ENCODE measurements at regions not wholly inside any gene's neighbourhood (a gene's known extent, or its start where the extent isn't known, plus 50 kb on each side); places are given as distances from the start of the nearest gene placed in this dataset.

- H3K79me2 ChIP-seq (ENCODE audit: insufficient read depth, low read length) = no peaks in the 10 kb centered on the region
- DNase-seq (ENCODE audit: low read depth) (no peak), FAIRE-seq (no peak)
- no peak overlapping the region for H2AFZ ChIP-seq (ENCODE audit: low read depth, low read length)
- peaks cover 4% of the 10 kb centered on the region for H3K27me3 Mint-ChIP-seq (ENCODE audit: low read depth, unreplicated experiment)
- H3K36me3 ChIP-seq (ENCODE audit: insufficient read depth, low read length) = no peaks in the 10 kb centered on the region
- no peaks in the 10 kb centered on the region for H3K27me3 ChIP-seq (ENCODE audit: insufficient read depth, low read length)
- no peaks in the 10 kb centered on the region for H3K9me3 ChIP-seq (ENCODE audit: insufficient read depth, low read depth, low read length)
- no peaks in the 10 kb centered on the region for H3K4me1 Mint-ChIP-seq (ENCODE audit: low read depth, unreplicated experiment)
- no peaks in the 10 kb centered on the region for H3K36me3 Mint-ChIP-seq (ENCODE audit: low read depth, unreplicated experiment)
- H3K4me2 ChIP-seq (ENCODE audit: low read length) = no peak overlapping the region
- no peak overlapping the region for H3K9ac ChIP-seq (ENCODE audit: low read length)
- no peak overlapping the region for H3K27ac Mint-ChIP-seq (ENCODE audit: unreplicated experiment)
- no peaks in the 10 kb centered on the region for H4K20me1 ChIP-seq (ENCODE audit: insufficient read depth, low read length)
- H3K4me3 Mint-ChIP-seq (ENCODE audit: unreplicated experiment) = no peak overlapping the region
- peaks cover 6% of the 10 kb centered on the region for H3K9me3 Mint-ChIP-seq (ENCODE audit: unreplicated experiment)
- TF ChIP-seq EZH2 (IDR thresholded peaks at IDR 0.05; ENCODE audit: insufficient read depth, low read length) = no peak
- TF ChIP-seq CTCF (IDR thresholded peaks at IDR 0.05; ENCODE audit: insufficient read depth, low read depth, low read length) = no peak
- H3K4me1 ChIP-seq (ENCODE audit: insufficient read depth, low read length) = no peaks in the 10 kb centered on the region
- H3K27ac ChIP-seq (ENCODE audit: low read depth, low read length) = no peak overlapping the region
- H3K4me3 ChIP-seq (ENCODE audit: insufficient read depth, low read depth, low read length) = no peak overlapping the region
Observed at GRCh38 chr15:31893780-31894179, 136.5 kb upstream of the CHRNA7 start.

DNA sequence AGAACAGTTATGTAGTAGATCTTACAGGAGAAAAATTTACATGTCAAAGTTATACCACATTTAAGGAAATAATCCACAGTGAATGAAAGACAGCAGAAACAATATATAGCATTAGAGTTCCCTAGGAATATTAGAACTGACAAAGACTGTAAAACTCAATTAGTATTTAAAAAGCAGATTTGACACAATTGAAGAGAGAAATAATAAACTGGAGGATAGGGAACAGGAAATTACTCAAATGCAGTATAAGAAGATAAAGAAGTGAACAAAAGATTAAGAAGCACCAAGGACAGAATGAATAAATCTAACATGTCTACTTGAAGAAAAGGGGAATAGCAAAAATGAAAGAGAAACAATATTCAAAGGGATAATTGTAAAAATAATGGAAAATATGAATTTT is 132.6 kb upstream of the CHRNA7 start:
- Mint-ChIP-seq H3K27ac (ENCODE audit: unreplicated experiment) (no peak overlapping the region), H3K9me3 (ENCODE audit: unreplicated experiment) (peaks cover 6% of the 10 kb centered on the region), H3K4me1 (ENCODE audit: low read depth, unreplicated experiment) (no peaks in the 10 kb centered on the region), H3K36me3 (ENCODE audit: low read depth, unreplicated experiment) (no peaks in the 10 kb centered on the region), H3K4me3 (ENCODE audit: unreplicated experiment) (no peak overlapping the region), H3K27me3 (ENCODE audit: low read depth, unreplicated experiment) (peaks cover 4% of the 10 kb centered on the region)
- Histone ChIP-seq H3K9me3 (ENCODE audit: insufficient read depth, low read depth, low read length) (no peaks in the 10 kb centered on the region), H3K9ac (ENCODE audit: low read length) (no peak overlapping the region), H2AFZ (ENCODE audit: low read depth, low read length) (no peak overlapping the region), H3K27ac (ENCODE audit: low read depth, low read length) (no peak overlapping the region), H3K79me2 (ENCODE audit: insufficient read depth, low read length) (no peaks in the 10 kb centered on the region), H3K4me3 (ENCODE audit: insufficient read depth, low read depth, low read length) (no peak overlapping the region), H4K20me1 (ENCODE audit: insufficient read depth, low read length) (no peaks in the 10 kb centered on the region), H3K36me3 (ENCODE audit: insufficient read depth, low read length) (no peaks in the 10 kb centered on the region), H3K4me2 (ENCODE audit: low read length) (no peak overlapping the region), H3K27me3 (ENCODE audit: insufficient read depth, low read length) (no peaks in the 10 kb centered on the region), H3K4me1 (ENCODE audit: insufficient read depth, low read length) (no peaks in the 10 kb centered on the region)
- FAIRE-seq (no peak), DNase-seq (ENCODE audit: low read depth) (no peak)
- TF ChIP-seq EZH2 (IDR thresholded peaks at IDR 0.05; ENCODE audit: insufficient read depth, low read length) = no peak

- TF ChIP-seq EZH2 (IDR thresholded peaks at IDR 0.05; ENCODE audit: insufficient read depth, low read length) (no peak), CTCF (IDR thresholded peaks at IDR 0.05; ENCODE audit: insufficient read depth, low read depth, low read length) (no peak)
- H3K4me3 Mint-ChIP-seq (ENCODE audit: unreplicated experiment) = no peak overlapping the region
- DNase-seq (ENCODE audit: low read depth) (no peak), FAIRE-seq (no peak)
- no peaks in the 10 kb centered on the region for H3K36me3 ChIP-seq (ENCODE audit: insufficient read depth, low read length)
- H3K27me3 ChIP-seq (ENCODE audit: insufficient read depth, low read length) = no peaks in the 10 kb centered on the region
- H4K20me1 ChIP-seq (ENCODE audit: insufficient read depth, low read length) = no peaks in the 10 kb centered on the region
- H3K9ac ChIP-seq (ENCODE audit: low read length) = no peak overlapping the region
- no peaks in the 10 kb centered on the region for H3K4me1 ChIP-seq (ENCODE audit: insufficient read depth, low read length)
- H3K27ac Mint-ChIP-seq (ENCODE audit: unreplicated experiment) = no peak overlapping the region
- no peaks in the 10 kb centered on the region for H3K36me3 Mint-ChIP-seq (ENCODE audit: low read depth, unreplicated experiment)
- peaks cover 5% of the 10 kb centered on the region for H3K27me3 Mint-ChIP-seq (ENCODE audit: low read depth, unreplicated experiment)
- H3K9me3 ChIP-seq (ENCODE audit: insufficient read depth, low read depth, low read length) = no peaks in the 10 kb centered on the region
- H3K79me2 ChIP-seq (ENCODE audit: insufficient read depth, low read length) = no peaks in the 10 kb centered on the region
- peaks cover 6% of the 10 kb centered on the region for H3K9me3 Mint-ChIP-seq (ENCODE audit: unreplicated experiment)
- no peak overlapping the region for H2AFZ ChIP-seq (ENCODE audit: low read depth, low read length)
- H3K4me1 Mint-ChIP-seq (ENCODE audit: low read depth, unreplicated experiment) = no peaks in the 10 kb centered on the region
- H3K4me3 ChIP-seq (ENCODE audit: insufficient read depth, low read depth, low read length) = no peak overlapping the region
- H3K4me2 ChIP-seq (ENCODE audit: low read length) = no peak overlapping the region
- no peak overlapping the region for H3K27ac ChIP-seq (ENCODE audit: low read depth, low read length)
Observed at GRCh38 chr15:31901501-31901900, 128.8 kb upstream of the CHRNA7 start.
